GM18517 (cell line): ENCODE measurements at regions not wholly inside any gene's neighbourhood (a gene's known extent, or its start where the extent isn't known, plus 50 kb on each side); places are given as distances from the start of the nearest gene placed in this dataset.

Experiments
- ATAC-seq: cut with Tn5 transposase; IDR thresholded peaks from one replicate; pipeline ENCODE4 v1.9.1; 2021; ENCODE audit warnings: mild to moderate bottlenecking, moderate library complexity; ENCODE audit not compliant: unreplicated experiment

DNA sequence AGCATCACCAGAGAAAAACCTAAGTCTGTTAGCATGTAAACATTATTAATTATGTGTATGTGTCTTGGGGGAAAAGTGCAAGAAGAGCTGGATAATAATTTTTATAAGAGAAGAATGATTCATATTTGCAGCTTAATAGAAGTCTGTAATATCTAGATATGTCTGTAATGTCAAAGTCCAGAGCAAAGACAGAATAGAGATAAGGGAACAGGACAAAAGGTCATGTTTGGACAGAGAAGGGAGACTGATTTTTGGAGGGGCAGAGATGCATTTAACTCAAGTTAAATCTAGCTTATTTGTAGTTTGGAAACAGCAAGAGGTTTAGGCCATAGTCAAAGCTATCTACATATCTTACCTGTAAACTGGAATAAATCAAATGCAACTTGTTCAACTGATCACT, 61.2 kb downstream of the MAGED1 start:
- no peak for ATAC-seq

DNA sequence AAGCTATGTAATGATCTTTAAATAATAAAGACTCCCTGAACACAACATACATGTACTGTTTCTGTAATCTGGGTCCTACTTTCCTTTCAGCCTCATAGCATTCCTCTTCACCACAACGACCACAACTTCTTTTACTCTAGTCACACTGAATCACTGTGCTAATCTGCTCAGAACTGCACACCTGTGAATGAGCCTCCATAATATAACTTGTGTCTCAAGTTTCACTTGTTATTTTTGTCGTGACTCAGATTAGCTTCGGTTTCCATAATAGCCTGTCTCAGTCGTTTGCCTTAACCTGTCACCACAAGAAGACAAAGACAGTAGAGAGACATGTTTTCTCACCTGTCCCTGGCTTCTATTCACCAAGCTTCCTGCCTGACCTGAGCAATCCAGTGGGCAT, 61.8 kb downstream of the MAGED1 start:
- ATAC-seq, result peak; percentile 99

DNA sequence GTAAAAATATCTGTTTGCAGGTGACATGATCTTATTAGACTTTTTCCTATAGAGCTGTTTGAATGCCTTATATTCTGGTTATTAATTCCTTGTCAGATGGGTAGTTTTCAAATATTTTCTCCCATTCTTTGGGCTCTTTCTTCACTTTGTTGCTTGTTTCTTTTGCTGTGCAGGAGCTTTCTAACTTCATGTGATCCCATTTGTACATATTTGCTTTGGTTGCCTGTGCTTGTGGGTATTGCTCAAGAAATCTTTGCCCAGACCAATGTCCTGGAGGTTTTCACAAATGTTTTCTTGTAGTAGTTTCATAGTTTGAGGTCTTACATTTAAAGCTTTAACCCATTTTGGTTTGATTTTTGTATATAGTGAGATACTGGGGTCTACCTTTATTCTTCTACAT, 63.0 kb downstream of the MAGED1 start:
- no peak for ATAC-seq

DNA sequence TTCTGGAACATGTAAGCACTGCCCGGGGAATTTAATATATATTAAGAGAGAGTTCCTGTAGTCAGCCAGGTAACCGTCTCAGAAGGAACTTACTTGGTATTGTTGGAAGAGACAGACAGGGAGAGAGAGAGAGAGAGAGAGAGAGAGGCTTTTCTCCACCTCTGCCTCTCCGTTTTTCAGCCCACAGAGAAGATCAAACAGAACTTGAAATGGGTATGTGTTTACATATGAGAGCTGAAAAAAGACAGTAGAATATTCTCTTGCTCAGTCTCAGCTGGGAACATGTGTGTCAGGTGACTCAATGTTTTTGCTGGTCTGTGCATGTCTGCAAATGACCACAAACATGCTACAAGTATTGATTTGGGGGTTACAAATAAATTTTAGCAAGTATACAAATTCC, 81.9 kb downstream of the MAGED1 start:
- ATAC-seq, result no peak

DNA sequence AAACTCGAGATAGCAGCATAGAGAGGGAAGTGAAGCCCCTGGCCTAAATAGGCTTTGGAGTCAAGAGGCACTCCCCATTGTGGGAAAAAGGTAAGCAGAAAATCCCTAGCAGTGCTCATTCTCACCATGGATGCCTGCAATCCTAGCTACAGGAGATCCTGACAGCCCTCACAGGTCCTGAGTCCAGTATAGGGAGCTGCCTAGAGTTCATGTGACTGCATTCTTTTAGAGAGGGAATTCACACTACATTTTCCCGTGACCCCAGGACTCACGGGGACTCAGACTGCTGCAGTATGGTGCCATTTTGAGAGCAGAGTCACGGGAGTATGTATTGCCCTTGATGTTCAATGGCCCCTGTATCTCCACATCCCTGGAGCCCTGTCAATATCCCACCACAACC, 82.4 kb downstream of the MAGED1 start:
- no peak for ATAC-seq

DNA sequence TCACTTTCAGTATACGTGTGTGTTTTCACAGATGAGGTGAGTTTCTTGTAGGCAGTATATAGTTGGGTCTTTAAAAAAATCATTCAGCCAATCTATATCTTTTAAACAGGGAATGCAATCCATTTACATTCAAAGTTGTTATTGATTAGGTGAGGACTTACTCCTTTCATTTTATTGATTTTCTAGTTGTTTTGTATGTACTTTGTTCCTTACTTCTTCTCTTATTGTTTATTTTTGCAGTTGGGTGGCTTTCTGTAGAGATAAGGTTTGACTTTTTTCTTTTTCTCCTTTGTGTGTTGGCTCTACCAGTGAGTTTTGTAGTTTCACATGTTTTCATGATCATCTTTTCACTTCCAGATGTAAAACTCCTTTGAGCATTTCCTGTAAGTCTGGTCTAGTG, 83.1 kb downstream of the MAGED1 start:
- no peak for ATAC-seq
